SK-N-SH treated with all-trans-retinoic acid at 6 μM for 48 hours (cell line): ENCODE measurements at regions not wholly inside any gene's neighbourhood (a gene's known extent, or its start where the extent isn't known, plus 50 kb on each side); places are given as distances from the start of the nearest gene placed in this dataset.

Experiments
- ATAC-seq: fragments of 200-7000 bp; cut with Tn5 transposase; 3 replicates; pipeline ENCODE4 v1.9.1; 2020; ENCODE audit warnings: mild to moderate bottlenecking, moderate library complexity
- ARNTL ChIP-seq: fragments of 450-650 bp; formaldehyde crosslinking; IDR thresholded peaks from 2 replicates; pipeline ENCODE4 v1.5.0; 2020; ENCODE audit warnings: low read depth, mild to moderate bottlenecking, moderate library complexity, borderline replicate concordance
- BACH2 ChIP-seq: fragments of 250-450 bp; sonication (Bioruptor Pico); IDR thresholded peaks from 2 replicates; pipeline ENCODE4 v1.9.0; 2021; ENCODE audit warnings: mild to moderate bottlenecking, borderline replicate concordance
- CSDC2 ChIP-seq: fragments of 250-450 bp; sonication (Bioruptor Pico); IDR thresholded peaks from 2 replicates; pipeline ENCODE4 v1.5.0; 2020; ENCODE audit warnings: mild to moderate bottlenecking, moderate library complexity
- ESRRG ChIP-seq: fragments of 250-450 bp; sonication (Bioruptor Pico); IDR thresholded peaks from 2 replicates; pipeline ENCODE4 v1.6.1; 2021; ENCODE audit warnings: mild to moderate bottlenecking
- ISL1 ChIP-seq: fragments of 250-450 bp; sonication (Bioruptor Pico); IDR thresholded peaks from 2 replicates; pipeline ENCODE4 v2.1.2; 2022; ENCODE audit warnings: mild to moderate bottlenecking, moderate library complexity
- OSR1 ChIP-seq: fragments of 250-450 bp; sonication (Bioruptor Pico); IDR thresholded peaks from 2 replicates; pipeline ENCODE4 v1.8.0; 2022; ENCODE audit warnings: moderate library complexity, mild to moderate bottlenecking, inconsistent platforms
- PPARA ChIP-seq: fragments of 250-450 bp; sonication (Bioruptor Pico); IDR thresholded peaks from 2 replicates; pipeline ENCODE4 v1.5.0; 2020; ENCODE audit warnings: mild to moderate bottlenecking, borderline replicate concordance
- RARB ChIP-seq: fragments of 250-450 bp; sonication (Bioruptor Pico); IDR thresholded peaks from 2 replicates; pipeline ENCODE4 v1.8.0; 2021; ENCODE audit warnings: mild to moderate bottlenecking, moderate library complexity
- SNAI2 ChIP-seq: fragments of 250-450 bp; sonication (Bioruptor Pico); IDR thresholded peaks from 2 replicates; pipeline ENCODE4 v1.5.0; 2020; ENCODE audit warnings: mild to moderate bottlenecking, moderate library complexity
- TCF4 ChIP-seq: fragments of 250-450 bp; sonication (Bioruptor Pico); IDR thresholded peaks from 2 replicates; pipeline ENCODE4 v1.8.0; 2021; ENCODE audit warnings: mild to moderate bottlenecking, moderate library complexity, borderline replicate concordance
- ZC3H10 ChIP-seq: fragments of 250-450 bp; sonication (Bioruptor Pico); IDR thresholded peaks from 2 replicates; pipeline ENCODE4 v1.5.1; 2021; ENCODE audit warnings: mild to moderate bottlenecking, moderate library complexity
- ZFP3 ChIP-seq: fragments of 250-450 bp; sonication (Bioruptor Pico); IDR thresholded peaks from 2 replicates; pipeline ENCODE4 v1.5.0; 2020; ENCODE audit warnings: mild to moderate bottlenecking, moderate library complexity
- ZFP30 ChIP-seq: fragments of 450-650 bp; formaldehyde crosslinking; IDR thresholded peaks from 2 replicates; pipeline ENCODE4 v1.5.0; 2022; ENCODE audit warnings: mild to moderate bottlenecking, moderate library complexity
- ZNF565 ChIP-seq: fragments of 450-650 bp; formaldehyde crosslinking; conservative IDR thresholded peaks from 2 replicates; pipeline ENCODE4 v1.5.0; 2020; ENCODE audit warnings: low read depth, mild to moderate bottlenecking, moderate library complexity
- ZNF70 ChIP-seq: fragments of 450-650 bp; formaldehyde crosslinking; IDR thresholded peaks from 2 replicates; pipeline ENCODE4 v1.5.0; 2020; ENCODE audit warnings: mild to moderate bottlenecking, moderate library complexity
- ZNF8 ChIP-seq: fragments of 450-650 bp; formaldehyde crosslinking; IDR thresholded peaks from 2 replicates; pipeline ENCODE4 v1.5.0; 2020; ENCODE audit warnings: mild to moderate bottlenecking, moderate library complexity
- TF ChIP-seq, protein P1 (sequence below): fragments of 250-450 bp; sonication (Bioruptor Pico); IDR thresholded peaks from 2 replicates; pipeline ENCODE4 v1.8.0; 2020; ENCODE audit warnings: mild to moderate bottlenecking, moderate library complexity, borderline replicate concordance
- TF ChIP-seq, protein P2 (sequence below): fragments of 250-450 bp; sonication (Bioruptor Pico); IDR thresholded peaks from 2 replicates; pipeline ENCODE4 v1.5.1; 2020; ENCODE audit warnings: low read depth, mild to moderate bottlenecking, moderate library complexity
- TF ChIP-seq, protein P3 (sequence below): fragments of 250-450 bp; sonication (Bioruptor Pico); IDR thresholded peaks from 2 replicates; pipeline ENCODE4 v1.5.1; 2021; ENCODE audit warnings: mild to moderate bottlenecking, moderate library complexity
- TF ChIP-seq, protein P4 (sequence below): fragments of 250-450 bp; sonication (Bioruptor Pico); IDR thresholded peaks from 2 replicates; pipeline ENCODE4 v1.5.0; 2020; ENCODE audit warnings: mild to moderate bottlenecking, moderate library complexity

DNA sequence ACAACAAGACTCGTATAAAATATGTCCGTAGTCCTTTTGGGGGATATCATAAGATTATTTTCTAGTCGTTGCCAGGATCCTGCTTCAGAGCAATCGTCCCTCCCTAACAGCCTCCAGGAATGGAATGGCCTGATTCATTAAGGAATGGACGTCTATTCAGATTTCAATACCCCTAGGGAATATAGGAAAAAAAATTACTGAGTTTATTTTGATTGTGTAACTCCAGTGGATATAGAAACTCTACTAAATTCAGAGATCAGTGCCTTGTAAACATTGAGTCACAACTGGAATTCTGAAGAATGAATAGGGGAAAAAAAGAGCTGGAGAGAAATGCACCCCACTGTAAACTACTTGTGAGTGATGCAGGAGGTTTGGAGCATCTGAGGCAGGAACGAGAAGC is 1171.5 kb upstream of the GOT2 start (continued):
- TF ChIP-seq PPARA (CRISPR knock-in tag) (no peak), ZC3H10 (CRISPR knock-in tag) (no peak)
- TF ChIP-seq, protein P1, sequence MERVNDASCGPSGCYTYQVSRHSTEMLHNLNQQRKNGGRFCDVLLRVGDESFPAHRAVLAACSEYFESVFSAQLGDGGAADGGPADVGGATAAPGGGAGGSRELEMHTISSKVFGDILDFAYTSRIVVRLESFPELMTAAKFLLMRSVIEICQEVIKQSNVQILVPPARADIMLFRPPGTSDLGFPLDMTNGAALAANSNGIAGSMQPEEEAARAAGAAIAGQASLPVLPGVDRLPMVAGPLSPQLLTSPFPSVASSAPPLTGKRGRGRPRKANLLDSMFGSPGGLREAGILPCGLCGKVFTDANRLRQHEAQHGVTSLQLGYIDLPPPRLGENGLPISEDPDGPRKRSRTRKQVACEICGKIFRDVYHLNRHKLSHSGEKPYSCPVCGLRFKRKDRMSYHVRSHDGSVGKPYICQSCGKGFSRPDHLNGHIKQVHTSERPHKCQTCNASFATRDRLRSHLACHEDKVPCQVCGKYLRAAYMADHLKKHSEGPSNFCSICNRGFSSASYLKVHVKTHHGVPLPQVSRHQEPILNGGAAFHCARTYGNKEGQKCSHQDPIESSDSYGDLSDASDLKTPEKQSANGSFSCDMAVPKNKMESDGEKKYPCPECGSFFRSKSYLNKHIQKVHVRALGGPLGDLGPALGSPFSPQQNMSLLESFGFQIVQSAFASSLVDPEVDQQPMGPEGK (CRISPR knock-in tag) = no peak

GRCh38 chr16:59905131-59905530 is 1171.0 kb upstream of the GOT2 start:
- ATAC-seq = no peak
- no peak for TF ChIP-seq TCF4 (CRISPR knock-in tag)
- TF ChIP-seq PPARA (CRISPR knock-in tag) = no peak
- TF ChIP-seq CSDC2 (CRISPR knock-in tag) = no peak
- TF ChIP-seq ZNF565 = no peak
- TF ChIP-seq OSR1 (CRISPR knock-in tag) = no peak
- TF ChIP-seq, protein P1 (CRISPR knock-in tag) = no peak
- TF ChIP-seq ARNTL (CRISPR knock-in tag) = no peak
- TF ChIP-seq ZFP3 (CRISPR knock-in tag) = no peak
- TF ChIP-seq ZC3H10 (CRISPR knock-in tag) = no peak

DNA sequence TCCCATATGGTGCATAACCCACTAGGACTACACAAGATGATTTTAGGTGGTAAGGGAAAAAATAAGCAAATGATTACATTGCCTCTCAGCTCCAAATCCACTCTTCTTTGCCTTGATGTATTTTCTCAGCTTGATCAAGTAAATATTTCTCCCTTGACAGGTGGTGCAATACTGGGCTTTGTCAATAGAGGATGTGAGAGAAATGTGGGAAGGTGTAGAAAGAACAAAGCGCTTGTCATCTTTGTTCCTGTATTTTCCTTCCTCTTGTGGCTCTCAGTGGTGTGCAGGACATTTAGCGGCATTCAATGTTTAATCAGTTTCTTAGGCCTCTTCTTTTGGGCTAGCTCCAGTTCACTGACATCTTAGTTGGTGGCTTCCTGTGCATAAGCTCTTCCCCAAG is 1165.8 kb upstream of the GOT2 start:
- TF ChIP-seq, protein P2, sequence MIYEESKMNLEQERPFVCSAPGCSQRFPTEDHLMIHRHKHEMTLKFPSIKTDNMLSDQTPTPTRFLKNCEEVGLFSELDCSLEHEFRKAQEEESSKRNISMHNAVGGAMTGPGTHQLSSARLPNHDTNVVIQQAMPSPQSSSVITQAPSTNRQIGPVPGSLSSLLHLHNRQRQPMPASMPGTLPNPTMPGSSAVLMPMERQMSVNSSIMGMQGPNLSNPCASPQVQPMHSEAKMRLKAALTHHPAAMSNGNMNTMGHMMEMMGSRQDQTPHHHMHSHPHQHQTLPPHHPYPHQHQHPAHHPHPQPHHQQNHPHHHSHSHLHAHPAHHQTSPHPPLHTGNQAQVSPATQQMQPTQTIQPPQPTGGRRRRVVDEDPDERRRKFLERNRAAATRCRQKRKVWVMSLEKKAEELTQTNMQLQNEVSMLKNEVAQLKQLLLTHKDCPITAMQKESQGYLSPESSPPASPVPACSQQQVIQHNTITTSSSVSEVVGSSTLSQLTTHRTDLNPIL (CRISPR knock-in tag) = no peak
- TF ChIP-seq ZFP30 (CRISPR knock-in tag) = no peak
- TF ChIP-seq ISL1 = no peak
- no peak for TF ChIP-seq ZNF8 (CRISPR knock-in tag)
- no peak for ATAC-seq

DNA sequence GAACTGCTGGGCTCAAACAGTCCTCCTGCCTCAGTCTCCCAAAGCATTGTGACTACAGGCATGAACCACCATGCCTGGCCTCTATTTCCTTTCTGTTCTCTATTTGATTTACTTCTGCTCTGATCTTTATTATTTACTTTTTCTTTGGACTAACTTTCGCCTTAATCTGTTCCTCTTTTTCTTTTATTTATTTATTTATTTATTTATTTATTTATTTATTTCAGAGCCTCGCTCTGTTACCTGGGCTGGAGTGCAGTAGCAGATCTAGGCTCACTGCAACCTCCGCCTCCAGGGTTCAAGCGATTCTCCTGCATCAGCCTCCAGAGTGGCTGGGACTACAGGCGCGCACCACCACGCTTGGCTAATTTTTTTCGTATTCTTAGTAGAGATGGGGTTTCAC is 1158.3 kb upstream of the GOT2 start:
- TF ChIP-seq ZNF565 = no peak
- no peak for TF ChIP-seq ESRRG
- TF ChIP-seq ZFP30 (CRISPR knock-in tag) = no peak
- TF ChIP-seq ZNF8 (CRISPR knock-in tag) = no peak
- TF ChIP-seq ARNTL (CRISPR knock-in tag) = no peak
- TF ChIP-seq ZC3H10 (CRISPR knock-in tag) = no peak
- no peak for TF ChIP-seq BACH2 (CRISPR knock-in tag)
- no peak for ATAC-seq

- no peak for TF ChIP-seq RARB
- no peak for TF ChIP-seq ZNF8 (CRISPR knock-in tag)
- TF ChIP-seq SNAI2 (CRISPR knock-in tag) = no peak
- TF ChIP-seq ISL1 = no peak
- no peak for TF ChIP-seq ZFP3 (CRISPR knock-in tag)
- TF ChIP-seq, protein P3, sequence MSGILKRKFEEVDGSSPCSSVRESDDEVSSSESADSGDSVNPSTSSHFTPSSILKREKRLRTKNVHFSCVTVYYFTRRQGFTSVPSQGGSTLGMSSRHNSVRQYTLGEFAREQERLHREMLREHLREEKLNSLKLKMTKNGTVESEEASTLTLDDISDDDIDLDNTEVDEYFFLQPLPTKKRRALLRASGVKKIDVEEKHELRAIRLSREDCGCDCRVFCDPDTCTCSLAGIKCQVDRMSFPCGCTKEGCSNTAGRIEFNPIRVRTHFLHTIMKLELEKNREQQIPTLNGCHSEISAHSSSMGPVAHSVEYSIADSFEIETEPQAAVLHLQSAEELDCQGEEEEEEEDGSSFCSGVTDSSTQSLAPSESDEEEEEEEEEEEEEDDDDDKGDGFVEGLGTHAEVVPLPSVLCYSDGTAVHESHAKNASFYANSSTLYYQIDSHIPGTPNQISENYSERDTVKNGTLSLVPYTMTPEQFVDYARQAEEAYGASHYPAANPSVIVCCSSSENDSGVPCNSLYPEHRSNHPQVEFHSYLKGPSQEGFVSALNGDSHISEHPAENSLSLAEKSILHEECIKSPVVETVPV (CRISPR knock-in tag) = no peak
- no peak for TF ChIP-seq TCF4 (CRISPR knock-in tag)
- no peak for ATAC-seq
Measured at GRCh38 chr16:59887856-59888255, 1153.7 kb upstream of the GOT2 start.

DNA sequence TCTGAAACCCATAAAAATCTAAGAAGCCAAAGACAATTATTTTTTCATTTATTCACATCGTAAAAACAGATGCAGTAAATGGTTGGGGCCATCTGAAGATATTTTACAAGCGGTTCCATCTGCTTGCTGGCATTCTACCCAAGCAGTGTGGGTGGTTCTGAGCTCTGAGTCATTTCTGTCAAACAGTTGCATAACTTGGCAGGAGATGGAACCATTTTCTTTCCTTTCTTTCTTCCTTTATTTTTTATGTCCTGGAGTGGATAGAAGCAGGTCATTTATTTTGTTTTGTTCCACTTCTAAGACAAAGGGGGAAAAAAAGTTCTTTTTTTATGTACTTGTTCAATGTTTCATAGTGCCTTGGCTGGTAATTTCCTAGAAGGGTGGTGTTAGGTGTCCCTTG is 1151.9 kb upstream of the GOT2 start:
- no peak for ATAC-seq
- TF ChIP-seq, protein P4, sequence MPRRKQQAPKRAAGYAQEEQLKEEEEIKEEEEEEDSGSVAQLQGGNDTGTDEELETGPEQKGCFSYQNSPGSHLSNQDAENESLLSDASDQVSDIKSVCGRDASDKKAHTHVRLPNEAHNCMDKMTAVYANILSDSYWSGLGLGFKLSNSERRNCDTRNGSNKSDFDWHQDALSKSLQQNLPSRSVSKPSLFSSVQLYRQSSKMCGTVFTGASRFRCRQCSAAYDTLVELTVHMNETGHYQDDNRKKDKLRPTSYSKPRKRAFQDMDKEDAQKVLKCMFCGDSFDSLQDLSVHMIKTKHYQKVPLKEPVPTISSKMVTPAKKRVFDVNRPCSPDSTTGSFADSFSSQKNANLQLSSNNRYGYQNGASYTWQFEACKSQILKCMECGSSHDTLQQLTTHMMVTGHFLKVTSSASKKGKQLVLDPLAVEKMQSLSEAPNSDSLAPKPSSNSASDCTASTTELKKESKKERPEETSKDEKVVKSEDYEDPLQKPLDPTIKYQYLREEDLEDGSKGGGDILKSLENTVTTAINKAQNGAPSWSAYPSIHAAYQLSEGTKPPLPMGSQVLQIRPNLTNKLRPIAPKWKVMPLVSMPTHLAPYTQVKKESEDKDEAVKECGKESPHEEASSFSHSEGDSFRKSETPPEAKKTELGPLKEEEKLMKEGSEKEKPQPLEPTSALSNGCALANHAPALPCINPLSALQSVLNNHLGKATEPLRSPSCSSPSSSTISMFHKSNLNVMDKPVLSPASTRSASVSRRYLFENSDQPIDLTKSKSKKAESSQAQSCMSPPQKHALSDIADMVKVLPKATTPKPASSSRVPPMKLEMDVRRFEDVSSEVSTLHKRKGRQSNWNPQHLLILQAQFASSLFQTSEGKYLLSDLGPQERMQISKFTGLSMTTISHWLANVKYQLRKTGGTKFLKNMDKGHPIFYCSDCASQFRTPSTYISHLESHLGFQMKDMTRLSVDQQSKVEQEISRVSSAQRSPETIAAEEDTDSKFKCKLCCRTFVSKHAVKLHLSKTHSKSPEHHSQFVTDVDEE (CRISPR knock-in tag) = no peak
- TF ChIP-seq RARB (no peak), CSDC2 (CRISPR knock-in tag) (no peak), ZNF70 (CRISPR knock-in tag) (no peak), ZFP3 (CRISPR knock-in tag) (no peak), TCF4 (CRISPR knock-in tag) (no peak), ZNF8 (CRISPR knock-in tag) (no peak), OSR1 (CRISPR knock-in tag) (no peak), ESRRG (no peak), ISL1 (no peak)
